ENCODE measurements at regions not wholly inside any gene's neighbourhood (a gene's known extent, or its start where the extent isn't known, plus 50 kb on each side); places are given as distances from the start of the nearest gene placed in this dataset.
"Not testable (repeated sequence)": the region's sequence is repeated elsewhere in the genome, so short reads cannot be mapped to it uniquely, and the experiment has no call there.

- Histone ChIP-seq H3K27me3 (no peaks in the 10 kb centered on the region), H3K9me3 (no peaks in the 10 kb centered on the region), H3K36me3 (no peaks in the 10 kb centered on the region), H3K4me1 (no peaks in the 10 kb centered on the region), H3K4me3 (no peak overlapping the region), H3K27ac (no peak overlapping the region)
- no peak for DNase-seq (ENCODE audit: low spot score)
- TF ChIP-seq CTCF (IDR thresholded peaks at IDR 0.05): no peak
These were observed 375.6 kb upstream of the CLINT1 start for GRCh38 chr5:158234323-158235158.

- no peaks in the 10 kb centered on the region for H3K9me3 ChIP-seq
- no peaks in the 10 kb centered on the region for H3K27me3 ChIP-seq
- H3K4me1 ChIP-seq: no peaks in the 10 kb centered on the region
- TF ChIP-seq CTCF (IDR thresholded peaks at IDR 0.05): no peak
- H3K36me3 ChIP-seq: no peaks in the 10 kb centered on the region
- DNase-seq (ENCODE audit: low spot score): no peak
- H3K4me3 ChIP-seq: no peak overlapping the region
- no peak overlapping the region for H3K27ac ChIP-seq
These were observed 374.9 kb upstream of the CLINT1 start for GRCh38 chr5:158233735-158234322.

DNA sequence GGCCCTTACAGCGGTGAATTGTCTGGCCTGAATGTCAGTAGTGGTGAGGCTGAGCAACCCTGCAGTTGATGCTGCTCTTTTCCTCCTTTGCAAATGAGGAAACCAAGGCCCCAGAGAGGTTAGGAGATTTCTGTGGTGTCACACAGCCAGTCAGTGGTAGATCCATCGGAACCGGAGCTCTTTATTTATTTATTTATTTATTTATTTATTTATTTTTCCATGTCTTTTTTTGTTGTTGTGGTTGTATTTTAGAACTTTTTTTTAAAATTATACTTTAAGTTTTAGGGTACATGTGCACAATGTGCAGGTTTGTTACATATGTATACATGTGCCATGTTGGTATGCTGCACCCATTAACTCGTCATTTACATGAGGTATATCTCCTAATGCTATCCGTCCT, 368.4 kb upstream of the CLINT1 start:
- not testable (repeated sequence) for DNase-seq (ENCODE audit: low spot score); H3K4me1 ChIP-seq; H3K27ac ChIP-seq; H3K27me3 ChIP-seq; H3K4me3 ChIP-seq; H3K36me3 ChIP-seq; H3K9me3 ChIP-seq

DNA sequence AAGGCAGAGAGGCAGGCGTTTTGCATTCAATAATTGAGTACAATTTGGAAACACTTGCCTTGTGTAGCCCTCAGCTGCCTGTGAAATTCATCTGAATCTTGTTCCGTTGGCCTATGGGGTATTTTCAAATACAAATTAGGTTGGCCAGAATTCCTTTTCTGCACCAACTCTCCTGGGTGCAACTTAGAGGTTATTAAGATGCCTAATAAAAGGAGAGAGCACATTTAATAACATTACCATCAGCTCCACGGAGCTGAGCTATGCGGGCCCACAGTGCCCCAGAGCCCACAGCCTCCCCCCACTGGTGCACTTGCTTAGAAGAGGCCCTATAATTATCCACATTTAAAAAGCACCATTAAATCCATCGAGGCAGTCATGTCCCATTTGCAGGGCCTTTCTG, 367.6 kb upstream of the CLINT1 start:
- Histone ChIP-seq H3K27ac (no peak overlapping the region), H3K4me3 (no peak overlapping the region), H3K36me3 (no peaks in the 10 kb centered on the region), H3K27me3 (no peaks in the 10 kb centered on the region), H3K9me3 (no peaks in the 10 kb centered on the region), H3K4me1 (no peaks in the 10 kb centered on the region)
- no peak for TF ChIP-seq CTCF (IDR thresholded peaks at IDR 0.05)
- no peak for DNase-seq (ENCODE audit: low spot score)

DNA sequence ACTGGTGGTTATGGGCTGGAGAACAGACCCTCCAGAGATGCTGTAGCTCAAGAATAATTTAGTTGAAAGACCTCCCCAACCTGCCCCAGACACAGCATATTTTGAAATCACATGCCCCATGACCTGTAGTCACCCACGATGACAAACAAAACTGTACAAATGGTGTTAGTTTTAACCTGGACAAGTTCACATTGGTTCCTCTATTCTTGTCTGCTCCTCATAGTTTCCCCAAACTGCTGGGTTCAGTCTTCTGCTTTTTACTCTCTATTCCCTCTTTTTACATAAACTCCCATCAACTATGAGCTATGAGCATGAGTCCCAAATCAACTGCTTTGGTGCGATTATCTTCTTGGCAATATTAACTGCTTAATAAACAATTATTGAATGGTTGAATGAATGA, 365.3 kb upstream of the CLINT1 start:
- H3K27ac ChIP-seq: no peak overlapping the region
- H3K4me3 ChIP-seq: no peak overlapping the region
- H3K36me3 ChIP-seq: no peaks in the 10 kb centered on the region
- H3K4me1 ChIP-seq: no peaks in the 10 kb centered on the region
- H3K27me3 ChIP-seq: no peaks in the 10 kb centered on the region
- H3K9me3 ChIP-seq: no peaks in the 10 kb centered on the region
- TF ChIP-seq CTCF (IDR thresholded peaks at IDR 0.05): no peak
- no peak for DNase-seq (ENCODE audit: low spot score)

DNA sequence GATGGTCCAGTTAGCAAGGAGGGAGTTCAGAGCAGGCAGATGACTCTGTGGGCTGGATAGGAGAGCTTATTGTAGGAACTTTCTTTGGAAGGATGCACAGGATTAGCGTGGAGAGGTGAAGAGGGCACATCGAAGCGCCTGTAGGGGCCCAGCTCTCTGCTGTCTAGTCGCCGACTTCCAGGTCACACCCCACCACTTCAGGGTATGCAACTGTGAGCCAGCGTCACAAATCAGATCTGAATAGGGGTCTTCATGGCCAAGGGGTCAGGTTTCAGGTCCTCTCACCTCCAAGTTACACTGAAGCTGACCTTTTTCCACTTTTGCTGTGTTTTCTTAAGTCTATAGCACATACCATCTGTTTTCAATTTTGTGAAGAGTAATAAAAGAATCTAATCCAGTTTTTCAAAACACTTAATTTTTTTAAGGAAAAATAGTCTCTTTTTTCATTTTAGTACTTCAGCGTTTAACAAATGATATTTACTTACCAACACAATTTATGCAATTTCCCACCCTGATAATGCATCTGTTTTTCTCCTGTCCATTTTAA, 364.2 kb upstream of the CLINT1 start:
- DNase-seq (ENCODE audit: low spot score): no peak

More for the DNA sequence above, 364.2 kb upstream of the CLINT1 start:
- Histone ChIP-seq H3K27me3 (no peaks in the 10 kb centered on the region), H3K9me3 (no peaks in the 10 kb centered on the region), H3K27ac (no peak overlapping the region), H3K36me3 (no peaks in the 10 kb centered on the region), H3K4me1 (no peaks in the 10 kb centered on the region), H3K4me3 (no peak overlapping the region)
- no peak for TF ChIP-seq CTCF (IDR thresholded peaks at IDR 0.05)
